Natural killer cell (primary cell): ENCODE measurements at regions not wholly inside any gene's neighbourhood (a gene's known extent, or its start where the extent isn't known, plus 50 kb on each side); places are given as distances from the start of the nearest gene placed in this dataset.

Experiments used
- ATAC-seq, 3 donors: fragments of 150-1000 bp in 2 of 3; fragments of 200-7000 bp in 1 of 3; cut with Tn5 transposase; 1 replicate in 1 of 3; 2 replicates in 2 of 3; pipeline ENCODE4 v1.10.0; 2021; ENCODE audit warnings: mild to moderate bottlenecking in 2 of 3, moderate library complexity in 2 of 3
- DNase-seq, 2 donors: peaks; one replicate each; pipeline versions ENCODE4 v3.0.0 to v3.0.0-alpha.2; 2013 to 2021; ENCODE audit warnings: mixed read lengths in 1 of 2
- H3K27ac ChIP-seq: one replicate; pipeline ENCODE4 v1.5.1; 2013; ENCODE audit warnings: mild to moderate bottlenecking, low read length
- H3K27me3 ChIP-seq: one replicate; pipeline ENCODE4 v1.6.1; 2013; ENCODE audit warnings: low read length; ENCODE audit not compliant: control insufficient read depth, insufficient read depth
- H3K36me3 ChIP-seq: one replicate; pipeline ENCODE4 v1.6.1; 2013; ENCODE audit warnings: low read length; ENCODE audit not compliant: control insufficient read depth, insufficient read depth
- H3K4me1 ChIP-seq: one replicate; pipeline ENCODE4 v1.6.1; 2013; ENCODE audit warnings: low read length; ENCODE audit not compliant: control insufficient read depth, insufficient read depth
- H3K4me3 ChIP-seq: one replicate; pipeline ENCODE4 v1.5.1; 2013; ENCODE audit warnings: low read length
- H3K9me3 ChIP-seq: one replicate; pipeline ENCODE4 v1.6.1; 2013; ENCODE audit warnings: low read length; ENCODE audit not compliant: control insufficient read depth, insufficient read depth
- H3K27ac Mint-ChIP-seq, 2 donors: one replicate each; pipeline ENCODE4 v1.8.0; 2022; ENCODE audit warnings: mild to moderate bottlenecking in 2 of 2, mixed read lengths in 2 of 2, moderate library complexity in 1 of 2
- H3K27me3 Mint-ChIP-seq, 2 donors: one replicate each; pipeline ENCODE4 v1.8.0; 2022; ENCODE audit warnings: low read depth in 2 of 2, mixed read lengths in 2 of 2
- H3K36me3 Mint-ChIP-seq: one replicate; pipeline ENCODE4 v1.8.0; 2022; ENCODE audit warnings: mixed read lengths
- H3K4me1 Mint-ChIP-seq, 2 donors: one replicate each; pipeline ENCODE4 v1.8.0; 2022; ENCODE audit warnings: mixed read lengths in 2 of 2
- H3K4me3 Mint-ChIP-seq: one replicate; pipeline ENCODE4 v1.8.0; 2022; ENCODE audit warnings: mild to moderate bottlenecking, moderate library complexity, mixed read lengths
- H3K9me3 Mint-ChIP-seq, 2 donors: one replicate each; pipeline ENCODE4 v1.8.0; 2022; ENCODE audit warnings: mixed read lengths in 2 of 2
- CTCF ChIP-seq: fragments of 200-600 bp; IDR thresholded peaks from one replicate; pipeline ENCODE4 v1.8.0; 2022; ENCODE audit warnings: antibody characterized with exemption
- WGBS: methylation state at CpG from one replicate; pipeline ENCODE4 v1.1.7; 2013; ENCODE audit warnings: missing lambda C conversion rate; ENCODE audit not compliant: insufficient coverage; 5-methylcytosine and 5-hydroxymethylcytosine counted together
- intact Hi-C: fragments of 100-400 bp; cut with micrococcal nuclease; formaldehyde crosslinking; loops from one replicate; pipeline ENCODE4 v1.14.2; 2022

GRCh38 chr18:66083078-66083477, 332.3 kb downstream of the CDH7 start:
- Mint-ChIP-seq H3K4me3 (no peak overlapping the region), H3K27ac (no peak overlapping the region), H3K36me3 (no peaks in the 10 kb centered on the region), H3K27me3 (no peaks in the 10 kb centered on the region), H3K9me3 (peaks cover 6 to 17% of the 10 kb centered on the region in 2 donors), H3K4me1 (no peaks in the 10 kb centered on the region)
- TF ChIP-seq CTCF: no peak
- Histone ChIP-seq H3K27me3 (no peaks in the 10 kb centered on the region), H3K4me1 (no peaks in the 10 kb centered on the region), H3K27ac (no peak overlapping the region), H3K9me3 (no peaks in the 10 kb centered on the region), H3K36me3 (no peaks in the 10 kb centered on the region), H3K4me3 (no peak overlapping the region)
- DNase-seq: no peak
- intact Hi-C loops: no loop called here
- WGBS: 90% methylated on average over 2 of the region's 2 CpGs
- ATAC-seq: no peak

GRCh38 chr18:66078925-66079800, 328.4 kb downstream of the CDH7 start:
- 33% methylated on average over 1 of the region's 1 CpG for whole genome bisulfite sequencing
- H3K9me3 ChIP-seq: no peaks in the 10 kb centered on the region
- no peak overlapping the region for H3K4me3 ChIP-seq
- no peaks in the 10 kb centered on the region for H3K4me1 ChIP-seq
- Mint-ChIP-seq H3K27me3 (no peaks in the 10 kb centered on the region), H3K36me3 (peaks cover 5% of the 10 kb centered on the region), H3K4me1 (no peaks in the 10 kb centered on the region), H3K9me3 (peaks cover 6 to 11% of the 10 kb centered on the region in 2 donors), H3K27ac (no peak overlapping the region), H3K4me3 (no peak overlapping the region)
- intact Hi-C loops: no loop called here
- no peak for TF ChIP-seq CTCF
- H3K27me3 ChIP-seq: no peaks in the 10 kb centered on the region
- no peak for DNase-seq
- H3K27ac ChIP-seq: no peak overlapping the region
- ATAC-seq: no peak
- no peaks in the 10 kb centered on the region for H3K36me3 ChIP-seq

- H3K4me3 ChIP-seq: no peak overlapping the region
- H3K9me3 ChIP-seq: peaks cover 3% of the 10 kb centered on the region
- DNase-seq (no peak), ATAC-seq (no peak)
- intact Hi-C loops: no loop called here
- no peak for TF ChIP-seq CTCF
- no peaks in the 10 kb centered on the region for H3K36me3 ChIP-seq
- Mint-ChIP-seq H3K27ac (no peak overlapping the region), H3K4me1 (no peaks in the 10 kb centered on the region), H3K36me3 (peaks cover 5% of the 10 kb centered on the region), H3K9me3 (peaks cover 8 to 15% of the 10 kb centered on the region in 2 donors), H3K27me3 (no peaks in the 10 kb centered on the region), H3K4me3 (no peak overlapping the region)
- H3K4me1 ChIP-seq: no peaks in the 10 kb centered on the region
- H3K27me3 ChIP-seq: no peaks in the 10 kb centered on the region
- H3K27ac ChIP-seq: no peak overlapping the region
- 90% methylated on average over 2 of the region's 3 CpGs for WGBS
Measured at GRCh38 chr18:66077066-66077465, 326.3 kb downstream of the CDH7 start.

- H3K27me3 Mint-ChIP-seq: no peaks in the 10 kb centered on the region
- Histone ChIP-seq H3K36me3 (no peaks in the 10 kb centered on the region), H3K27me3 (no peaks in the 10 kb centered on the region), H3K27ac (no peak overlapping the region), H3K4me1 (no peaks in the 10 kb centered on the region), H3K9me3 (peaks cover 3% of the 10 kb centered on the region), H3K4me3 (no peak overlapping the region)
- H3K36me3 Mint-ChIP-seq: peaks cover 11% of the 10 kb centered on the region
- H3K27ac Mint-ChIP-seq: no peak overlapping the region
- no CpG with 5 or more reads among the region's 2 CpGs for WGBS
- TF ChIP-seq CTCF: no peak
- H3K9me3 Mint-ChIP-seq: peaks cover 10 to 11% of the 10 kb centered on the region in 2 donors
- ATAC-seq: no peak
- intact Hi-C loops: no loop called here
- DNase-seq: no peak
- H3K4me3 Mint-ChIP-seq: no peak overlapping the region
- no peaks in the 10 kb centered on the region for H3K4me1 Mint-ChIP-seq
Measured at GRCh38 chr18:66066191-66066590, 315.4 kb downstream of the CDH7 start.
